ENCODE measurements at regions not wholly inside any gene's neighbourhood (a gene's known extent, or its start where the extent isn't known, plus 50 kb on each side); places are given as distances from the start of the nearest gene placed in this dataset.

- H3K27ac ChIP-seq (replicated peaks): peak overlapping the region; percentile 96
- no peaks in the 10 kb centered on the region for H3K27me3 ChIP-seq (ENCODE audit: insufficient read depth, poor library complexity, severe bottlenecking)
- no peak overlapping the region for H3K4me3 ChIP-seq (replicated peaks; ENCODE audit: insufficient read depth, low read length)
- TF ChIP-seq POLR2AphosphoS5 (IDR thresholded peaks at IDR 0.05; ENCODE audit: low read depth) (no peak), REST (IDR thresholded peaks at IDR 0.05; ENCODE audit: insufficient replicate concordance, low read depth) (no peak), SPI1 (IDR thresholded peaks at IDR 0.05; ENCODE audit: borderline replicate concordance, low read depth) (no peak), GABPA (IDR thresholded peaks at IDR 0.05; ENCODE audit: low read depth) (no peak)
- TF ChIP-seq, protein P1, sequence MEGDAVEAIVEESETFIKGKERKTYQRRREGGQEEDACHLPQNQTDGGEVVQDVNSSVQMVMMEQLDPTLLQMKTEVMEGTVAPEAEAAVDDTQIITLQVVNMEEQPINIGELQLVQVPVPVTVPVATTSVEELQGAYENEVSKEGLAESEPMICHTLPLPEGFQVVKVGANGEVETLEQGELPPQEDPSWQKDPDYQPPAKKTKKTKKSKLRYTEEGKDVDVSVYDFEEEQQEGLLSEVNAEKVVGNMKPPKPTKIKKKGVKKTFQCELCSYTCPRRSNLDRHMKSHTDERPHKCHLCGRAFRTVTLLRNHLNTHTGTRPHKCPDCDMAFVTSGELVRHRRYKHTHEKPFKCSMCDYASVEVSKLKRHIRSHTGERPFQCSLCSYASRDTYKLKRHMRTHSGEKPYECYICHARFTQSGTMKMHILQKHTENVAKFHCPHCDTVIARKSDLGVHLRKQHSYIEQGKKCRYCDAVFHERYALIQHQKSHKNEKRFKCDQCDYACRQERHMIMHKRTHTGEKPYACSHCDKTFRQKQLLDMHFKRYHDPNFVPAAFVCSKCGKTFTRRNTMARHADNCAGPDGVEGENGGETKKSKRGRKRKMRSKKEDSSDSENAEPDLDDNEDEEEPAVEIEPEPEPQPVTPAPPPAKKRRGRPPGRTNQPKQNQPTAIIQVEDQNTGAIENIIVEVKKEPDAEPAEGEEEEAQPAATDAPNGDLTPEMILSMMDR (IDR thresholded peaks at IDR 0.05; ENCODE audit: insufficient read depth, low read length): no peak
- DNase-seq (ENCODE audit: low read depth in 1 of 2, low spot score in 1 of 2): no peak
Observed at GRCh38 chr14:106846218-106846617, 1319.8 kb downstream of the TMEM121 start.

DNA sequence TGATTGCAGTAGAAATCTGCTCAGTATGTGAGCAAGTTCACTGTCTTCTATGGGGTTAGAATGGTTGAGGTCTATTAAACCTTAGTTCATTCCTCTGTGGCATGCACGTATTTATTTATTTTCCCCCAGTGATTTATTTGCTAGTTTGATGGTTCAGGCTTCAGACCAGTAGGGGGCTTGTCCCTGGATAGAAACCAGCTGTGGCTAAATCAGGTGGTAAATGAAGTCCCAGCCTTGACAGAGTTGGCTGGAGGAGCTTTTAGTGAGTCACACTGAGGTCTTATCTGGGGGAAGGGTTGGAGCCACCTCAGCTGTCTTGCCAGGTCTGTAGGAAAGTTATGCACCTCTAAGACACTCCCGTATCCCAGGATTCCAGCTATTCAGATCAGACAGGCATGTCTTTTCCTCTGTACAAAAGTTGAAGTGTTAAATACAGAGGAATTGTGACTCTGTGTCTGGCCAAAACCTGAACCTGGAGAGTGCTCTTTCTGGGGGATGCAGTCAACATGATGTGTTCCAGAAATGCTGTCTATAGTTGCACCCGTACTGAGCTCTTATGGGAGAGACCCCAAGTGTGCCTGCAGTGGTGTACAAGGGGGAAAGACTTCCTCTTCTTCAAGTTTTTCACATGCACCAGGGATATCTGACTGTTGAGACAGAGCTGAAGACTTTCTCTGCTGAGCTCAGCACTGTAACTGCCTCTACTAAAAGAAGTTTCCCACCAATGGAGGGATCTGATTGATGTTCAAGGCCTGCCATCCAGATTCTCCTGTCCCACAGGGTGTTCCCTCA is 1322.1 kb downstream of the TMEM121 start:
- no peak overlapping the region for H3K4me3 ChIP-seq (replicated peaks; ENCODE audit: insufficient read depth, low read length)
- peak in 1 of 2 experiments; percentile 64 for DNase-seq (ENCODE audit: low read depth in 1 of 2, low spot score in 1 of 2)

More for the DNA sequence above, 1322.1 kb downstream of the TMEM121 start:
- Histone ChIP-seq H3K27me3 (ENCODE audit: insufficient read depth, poor library complexity, severe bottlenecking) (no peaks in the 10 kb centered on the region), H3K27ac (replicated peaks) (no peak overlapping the region)
- TF ChIP-seq SPI1 (IDR thresholded peaks at IDR 0.05; ENCODE audit: borderline replicate concordance, low read depth) (peak; percentile 36; the same call in 1 of the 2 replicates), GABPA (IDR thresholded peaks at IDR 0.05; ENCODE audit: low read depth) (no peak), POLR2AphosphoS5 (IDR thresholded peaks at IDR 0.05; ENCODE audit: low read depth) (no peak), REST (IDR thresholded peaks at IDR 0.05; ENCODE audit: insufficient replicate concordance, low read depth) (no peak)
- TF ChIP-seq, protein P1 (IDR thresholded peaks at IDR 0.05; ENCODE audit: insufficient read depth, low read length): peak; percentile 18
